Hematopoietic multipotent progenitor cell treated with erythropoietin and hydrocortisone succinate and interleukin-3 and kit ligand, for 4 days (in vitro differentiated cells): ENCODE measurements at regions not wholly inside any gene's neighbourhood (a gene's known extent, or its start where the extent isn't known, plus 50 kb on each side); places are given as distances from the start of the nearest gene placed in this dataset.

Experiments
- DNase-seq: peaks from one replicate; pipeline ENCODE4 v3.0.0-alpha.2; 2015

- DNase-seq = no peak
These were observed 59.8 kb upstream of the GPM6A start for GRCh38 chr4:175871774-175872405.

GRCh38 chr4:175873707-175874106, 61.6 kb upstream of the GPM6A start:
- DNase-seq = no peak

DNA sequence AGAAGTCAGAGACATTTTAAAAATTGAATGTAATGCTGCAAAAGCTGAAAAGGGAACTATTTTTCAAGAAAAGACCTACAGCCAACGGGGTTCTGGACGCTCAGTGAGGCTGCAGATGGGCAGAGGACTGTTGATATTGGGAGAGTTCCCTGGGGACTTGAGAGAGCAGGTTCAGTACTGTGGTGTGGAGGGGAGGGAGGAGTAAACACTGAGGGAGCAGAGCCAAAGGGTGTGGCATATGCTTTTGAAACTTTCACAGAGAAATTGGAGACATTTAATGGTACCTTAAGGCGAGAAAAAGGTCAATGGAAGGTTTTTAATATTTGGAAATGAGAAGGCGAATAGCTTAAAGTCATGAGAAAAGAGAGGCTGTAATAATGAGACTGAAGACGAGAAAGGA, 62.2 kb upstream of the GPM6A start:
- DNase-seq = no peak

DNA sequence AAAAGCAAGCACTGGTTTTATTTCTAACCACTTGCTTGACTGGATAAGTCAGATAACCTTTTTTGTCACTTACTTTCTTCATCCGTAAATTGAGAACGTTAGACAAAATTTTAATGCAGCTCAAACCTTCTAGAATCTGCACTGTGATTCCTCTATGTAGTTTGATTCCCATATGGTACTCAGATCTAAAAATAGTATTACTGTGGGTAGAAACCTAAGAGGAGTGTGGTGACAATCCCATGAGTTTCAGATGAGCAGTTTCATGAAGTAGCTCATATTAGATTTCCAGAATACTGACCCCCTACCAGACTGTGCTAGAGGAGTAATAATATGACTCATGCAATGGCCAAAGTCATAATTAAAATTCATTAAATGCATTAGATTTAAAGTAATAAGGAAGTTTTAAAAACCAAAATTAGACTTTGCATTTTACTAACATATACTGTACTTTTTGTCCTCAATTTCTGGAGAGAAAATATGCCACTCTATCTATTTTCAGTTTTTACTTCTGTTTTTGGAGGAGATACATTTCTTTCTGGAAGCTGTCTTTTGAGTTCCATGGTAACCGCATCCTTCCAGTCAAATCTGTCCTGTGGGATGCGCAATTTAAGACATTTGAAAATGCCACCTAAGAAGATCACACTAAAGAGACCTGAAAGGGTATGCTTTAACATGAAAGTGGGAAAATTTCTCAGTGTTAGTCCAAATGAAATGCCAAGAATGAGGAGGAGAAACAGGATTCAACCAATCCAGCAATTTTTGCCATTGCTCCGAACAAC, 64.1 kb upstream of the GPM6A start:
- DNase-seq = no peak

GRCh38 chr4:175882891-175883290, 70.8 kb upstream of the GPM6A start:
- no peak for DNase-seq

- DNase-seq = no peak
These were observed 72.0 kb upstream of the GPM6A start for GRCh38 chr4:175884048-175884447.

GRCh38 chr4:175891231-175891630, 79.2 kb upstream of the GPM6A start:
- no peak for DNase-seq

DNA sequence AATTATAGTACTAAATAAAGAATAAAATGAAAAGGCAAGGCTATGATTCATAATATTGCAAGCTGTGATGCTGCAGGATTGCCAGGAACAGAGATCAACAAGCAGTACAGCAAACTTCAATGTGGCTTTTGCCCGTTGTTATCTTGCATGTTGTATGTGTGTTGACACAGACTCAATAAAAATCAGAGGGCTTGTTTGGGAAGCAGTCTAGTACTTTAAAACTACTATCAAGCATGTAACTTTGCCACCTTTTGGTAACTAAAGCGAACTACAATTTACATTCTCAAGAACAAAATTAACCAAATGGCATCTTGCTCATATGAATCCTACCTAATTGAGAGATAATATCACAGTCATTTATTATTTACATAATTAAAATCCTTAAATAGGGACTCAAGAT, 79.8 kb upstream of the GPM6A start:
- peak; percentile 36 for DNase-seq

DNA sequence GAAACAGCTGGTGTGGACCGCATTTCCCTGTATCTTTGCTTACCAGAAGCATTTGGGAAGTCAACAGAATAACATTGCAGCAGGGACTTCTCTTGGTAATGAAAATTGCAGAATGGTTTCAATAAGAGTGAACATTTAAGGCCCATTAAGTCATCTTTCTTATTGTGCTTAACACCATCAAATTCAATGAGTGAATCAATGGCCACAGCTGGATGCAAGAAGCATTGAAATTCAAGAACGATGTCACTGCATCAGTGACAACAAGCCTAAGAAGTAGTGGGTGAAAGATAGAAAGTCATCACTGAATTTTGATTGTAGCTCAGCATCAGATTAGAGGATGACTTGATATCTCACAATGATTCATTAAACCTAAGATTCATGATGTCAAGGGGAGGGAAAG, 93.9 kb upstream of the GPM6A start:
- DNase-seq = no peak

DNA sequence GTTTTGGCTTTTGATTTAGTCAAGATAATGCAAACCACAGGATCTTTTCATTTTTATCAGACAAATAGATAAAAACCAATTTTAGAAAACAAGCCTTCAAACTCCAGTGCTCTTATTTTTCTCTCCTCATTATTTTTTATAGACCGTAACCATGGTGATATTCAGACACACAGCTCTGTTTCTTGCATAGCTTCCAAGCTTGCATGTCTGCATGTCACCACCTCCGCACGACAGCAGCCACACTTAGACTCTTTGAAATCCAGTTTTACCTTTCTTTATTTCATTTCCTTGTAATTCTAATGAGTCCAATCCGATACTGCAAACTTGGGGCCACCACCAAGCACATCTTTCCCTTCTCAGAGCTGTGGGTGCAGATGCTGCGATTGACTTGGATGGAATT, 94.3 kb upstream of the GPM6A start:
- no peak for DNase-seq

DNA sequence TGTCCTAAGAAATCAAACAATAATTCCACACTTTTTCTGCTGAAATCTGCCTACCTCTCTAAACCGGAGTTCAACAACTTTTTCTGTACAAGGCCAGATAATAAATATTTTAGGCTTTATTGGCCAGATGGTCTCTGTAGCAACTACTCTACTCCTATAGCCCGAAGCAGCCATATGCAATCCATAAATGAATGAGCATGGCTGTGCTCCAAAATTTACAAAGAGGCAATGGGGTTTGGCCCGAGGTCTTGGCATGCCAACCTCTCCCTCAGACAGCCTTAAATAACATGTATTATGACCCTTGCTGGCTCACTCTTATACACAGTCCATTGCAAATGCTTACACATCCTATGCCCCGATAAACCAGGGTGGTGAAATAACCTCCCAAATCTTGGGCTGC, 98.6 kb upstream of the GPM6A start:
- DNase-seq = no peak

DNA sequence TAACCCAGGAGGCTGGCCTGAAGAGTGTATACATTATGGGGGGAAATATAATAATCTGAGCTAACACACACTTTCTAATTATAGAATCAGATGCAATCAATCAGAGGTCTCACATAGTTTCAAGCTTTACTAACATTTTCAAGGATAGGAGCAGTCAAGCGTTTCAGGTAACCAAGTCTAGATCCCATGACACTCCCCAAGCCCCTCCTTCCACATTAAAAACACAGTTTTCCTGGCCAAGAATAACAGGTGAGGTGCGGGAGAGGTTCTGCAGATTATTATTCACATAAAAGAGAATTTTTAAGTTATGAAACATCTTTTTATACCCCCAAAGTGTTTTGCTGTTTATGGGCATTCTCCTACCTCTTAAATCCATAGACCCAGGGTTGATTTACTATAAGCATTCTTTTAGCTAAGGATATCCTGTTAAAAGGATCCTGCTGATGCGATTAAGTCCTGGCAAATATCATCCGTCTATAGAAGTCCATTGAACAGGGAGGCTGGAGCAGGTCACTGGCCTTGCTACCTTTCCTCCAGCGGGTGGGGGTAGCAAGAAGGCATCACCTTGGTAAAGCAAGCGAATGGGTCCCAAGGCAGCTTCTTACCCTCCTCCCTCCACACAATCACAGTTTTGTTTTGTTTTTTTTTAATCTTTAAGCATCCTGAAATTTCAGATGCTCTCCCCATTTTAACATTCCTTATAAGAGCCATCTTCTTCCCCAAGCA, 104.7 kb upstream of the GPM6A start:
- no peak for DNase-seq

GRCh38 chr4:175927121-175927520, 115.1 kb upstream of the GPM6A start:
- DNase-seq = no peak

GRCh38 chr4:175929441-175929840, 117.4 kb upstream of the GPM6A start:
- DNase-seq = no peak

DNA sequence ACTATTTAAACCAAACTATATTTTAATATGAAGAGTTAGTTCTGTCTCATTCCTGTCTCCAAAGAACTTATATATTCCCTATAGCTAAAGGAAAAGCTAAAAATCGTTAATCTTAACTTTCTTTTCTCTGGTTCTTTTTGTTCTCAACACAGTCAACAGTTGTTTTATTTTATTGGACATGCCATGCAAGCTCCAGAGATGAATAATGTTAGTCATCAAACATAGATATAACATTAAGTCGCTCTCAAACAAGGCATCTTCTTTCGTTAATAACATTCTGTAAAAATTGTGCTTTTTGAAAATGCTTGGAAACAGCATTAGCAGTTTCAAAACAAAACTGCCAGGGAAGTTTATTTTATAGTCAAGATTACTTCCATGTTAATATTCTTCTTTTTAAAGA, 117.9 kb upstream of the GPM6A start:
- DNase-seq = no peak

GRCh38 chr4:175930471-175930870, 118.4 kb upstream of the GPM6A start:
- DNase-seq = no peak

GRCh38 chr4:175932116-175932515, 120.1 kb upstream of the GPM6A start:
- no peak for DNase-seq

DNA sequence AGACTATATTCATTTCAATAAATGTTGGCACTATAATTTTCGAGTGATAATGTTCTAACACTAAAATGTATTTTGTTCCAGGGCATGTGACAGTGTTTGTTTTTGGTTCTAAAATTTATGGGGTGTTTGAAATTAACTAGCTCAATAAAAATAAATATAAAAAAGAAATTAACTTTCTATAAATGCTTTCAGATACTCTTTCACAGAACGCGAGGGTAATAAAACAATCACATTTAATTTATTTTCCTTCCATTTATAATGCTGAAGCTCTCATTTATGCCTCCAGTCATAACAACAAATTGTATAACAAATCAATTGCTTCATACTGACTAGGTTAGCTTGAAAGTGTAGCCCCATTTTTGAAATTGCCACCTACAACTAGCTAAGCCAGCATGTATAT, 122.4 kb upstream of the GPM6A start:
- DNase-seq = no peak

DNA sequence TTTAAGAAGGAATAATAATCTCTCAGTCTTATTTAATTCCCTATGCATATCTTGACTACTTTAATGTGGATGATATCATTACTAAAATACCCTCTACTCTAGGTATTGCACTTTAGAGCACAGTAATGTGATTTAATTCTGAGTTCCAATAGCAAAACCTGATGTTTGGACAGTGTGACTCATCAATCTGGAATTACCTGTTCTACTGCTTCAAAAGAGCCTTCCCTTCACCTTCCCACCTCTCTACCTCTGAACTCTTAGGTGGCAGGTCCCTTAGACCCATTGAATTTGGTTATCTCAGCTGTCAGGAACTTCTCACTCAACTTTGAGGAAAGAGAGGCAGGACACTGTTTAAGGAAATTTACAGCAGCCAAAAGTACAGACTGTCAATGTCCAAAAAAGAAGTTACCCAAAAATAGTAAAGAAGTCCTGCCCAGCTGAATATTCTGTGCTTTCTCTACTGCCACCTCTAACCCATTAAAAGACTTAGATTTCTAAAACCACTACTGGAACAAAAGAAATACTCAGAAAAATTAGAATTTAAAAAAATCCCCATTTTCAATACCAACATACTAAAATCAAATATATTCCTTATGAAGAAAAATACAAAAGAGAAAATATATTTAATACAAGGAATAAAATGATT, 123.1 kb upstream of the GPM6A start:
- no peak for DNase-seq

GRCh38 chr4:175944126-175944910, 121.3 kb upstream of the WDR17 start:
- no peak for DNase-seq

DNA sequence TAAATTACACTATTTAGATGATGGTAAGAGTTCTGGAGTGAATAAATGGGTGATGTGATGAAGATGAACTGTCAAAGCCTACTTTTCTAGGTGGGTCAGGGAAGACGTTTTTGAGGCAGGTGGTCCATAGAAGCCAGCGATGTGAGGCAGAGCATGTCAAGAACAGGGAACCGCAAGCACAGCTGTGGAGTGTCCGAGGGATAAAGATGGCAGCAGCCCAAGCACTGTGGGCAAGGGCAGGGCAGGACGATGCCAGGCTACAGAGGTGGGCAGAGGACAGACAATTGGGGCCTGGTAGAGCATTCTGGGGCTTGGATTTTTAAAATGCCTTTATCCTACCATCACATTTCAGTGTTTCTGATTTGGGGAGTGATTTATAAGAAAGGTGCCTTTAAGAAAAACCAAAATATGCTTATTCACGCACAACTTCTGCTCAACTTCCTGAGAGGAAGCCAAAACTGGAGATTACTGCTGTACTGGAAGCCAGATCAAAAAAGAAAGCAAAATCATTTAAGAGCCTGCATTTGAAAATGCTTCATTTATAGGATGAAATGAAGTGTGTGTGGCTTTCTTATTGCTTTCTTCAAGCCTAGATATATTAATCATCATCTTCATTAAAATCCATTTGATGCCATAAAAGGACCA, 119.0 kb upstream of the WDR17 start:
- peak; percentile 70 for DNase-seq

GRCh38 chr4:175947117-175947722, 118.4 kb upstream of the WDR17 start:
- DNase-seq = peak; percentile 58
